HG03432 (cell line): ENCODE measurements at regions not wholly inside any gene's neighbourhood (a gene's known extent, or its start where the extent isn't known, plus 50 kb on each side); places are given as distances from the start of the nearest gene placed in this dataset.

ENCODE experiments used
- ATAC-seq: cut with Tn5 transposase; IDR thresholded peaks from one replicate; pipeline ENCODE4 v1.9.1; 2021; ENCODE audit warnings: mild to moderate bottlenecking, moderate library complexity; ENCODE audit not compliant: unreplicated experiment

DNA sequence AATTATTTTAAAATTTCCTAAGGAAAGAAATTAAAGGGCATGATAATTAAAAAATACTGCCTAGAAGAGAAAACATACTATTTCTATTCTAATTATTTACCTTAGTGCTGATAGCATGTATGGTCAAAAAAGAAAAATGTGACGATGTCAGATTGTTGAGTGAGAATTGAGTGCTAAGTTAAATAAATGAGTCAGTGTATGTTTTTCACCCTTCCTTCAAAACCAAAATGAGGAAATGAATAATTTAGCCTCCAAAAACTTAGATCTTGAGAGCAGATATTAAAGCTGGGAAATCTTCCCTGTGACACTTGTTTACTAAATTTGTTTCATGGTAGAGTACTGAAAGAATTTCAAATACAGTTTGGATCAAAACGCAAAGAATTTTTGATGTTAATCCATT, 58.6 kb upstream of the NYAP2 start:
- no peak for ATAC-seq

DNA sequence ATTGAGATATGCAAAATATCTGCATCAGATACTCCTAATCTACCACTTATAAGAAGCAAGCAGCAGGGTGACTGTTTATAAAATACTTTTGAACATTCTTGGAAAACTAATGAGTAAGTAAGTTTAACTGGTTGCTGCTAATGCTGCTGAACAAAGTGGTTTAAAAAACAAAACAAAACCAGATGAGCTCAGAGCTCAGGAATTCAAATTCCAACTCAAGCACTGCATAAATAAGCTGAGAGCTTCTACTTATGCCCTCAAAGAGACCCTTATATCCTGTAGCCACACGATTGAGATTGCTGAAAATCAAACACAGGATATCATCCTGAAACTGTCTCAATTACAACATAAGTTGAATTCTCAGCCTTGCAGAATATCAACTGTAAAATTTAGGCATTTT, 62.3 kb upstream of the NYAP2 start:
- no peak for ATAC-seq

DNA sequence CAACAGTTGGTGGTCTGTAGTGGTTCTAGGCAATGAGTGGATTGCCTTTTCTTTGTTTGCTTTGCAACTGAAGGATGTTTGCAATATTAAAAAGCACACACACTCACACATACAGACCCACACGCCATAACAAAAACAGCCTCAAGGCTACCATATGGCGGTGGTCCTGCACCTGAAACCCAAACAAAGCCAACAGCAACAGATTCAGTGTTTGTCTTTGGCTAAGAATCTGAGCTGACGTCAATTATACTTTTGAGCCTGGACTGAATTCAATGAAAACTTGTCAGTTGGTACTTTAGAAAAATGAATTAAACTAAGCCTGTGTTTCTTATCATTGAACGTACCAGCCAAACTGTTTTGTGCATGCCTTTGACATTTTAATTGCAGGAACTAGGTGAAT, 65.0 kb upstream of the NYAP2 start:
- ATAC-seq: no peak

GRCh38 chr2:225328192-225328591, 71.3 kb upstream of the NYAP2 start:
- ATAC-seq: peak; percentile 54

DNA sequence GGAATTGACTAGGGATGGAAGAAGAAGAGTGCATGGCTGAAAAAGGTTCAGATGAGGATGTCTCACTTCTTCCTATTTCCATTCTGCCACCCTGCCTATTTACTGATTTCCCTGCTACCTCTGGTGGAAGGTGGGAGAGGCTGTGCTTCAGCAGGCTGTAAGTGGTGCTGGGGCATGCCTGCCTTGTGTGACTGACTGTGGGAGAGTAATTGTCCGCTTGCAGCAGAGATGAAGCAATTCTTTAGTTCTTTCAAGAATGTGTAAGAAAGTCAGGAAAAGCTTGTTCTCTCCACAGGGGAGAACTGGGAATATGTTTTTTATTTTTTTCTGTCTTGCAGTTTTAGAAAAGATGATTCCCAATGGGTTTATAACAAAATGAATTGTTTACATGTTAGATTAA, 72.5 kb upstream of the NYAP2 start:
- ATAC-seq: no peak

DNA sequence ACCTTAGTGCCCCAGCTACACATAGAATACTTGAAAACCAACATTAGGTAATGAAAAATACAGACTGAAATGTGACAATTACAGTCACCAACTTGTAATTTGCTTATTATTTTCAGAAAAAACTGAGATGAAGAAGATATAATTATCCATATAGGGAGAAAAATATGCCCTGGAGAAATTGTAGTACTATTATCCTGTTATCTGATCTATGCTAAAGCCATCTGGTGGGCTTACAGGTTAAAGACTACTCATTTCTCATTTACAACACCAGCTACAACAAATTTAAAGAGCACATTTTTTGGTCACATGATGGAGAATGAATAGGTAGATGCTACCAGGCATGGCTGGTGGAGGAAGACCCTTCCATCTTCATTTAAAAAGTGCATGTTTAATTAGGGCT, 79.6 kb upstream of the NYAP2 start:
- no peak for ATAC-seq

GRCh38 chr2:225318440-225318839, 81.1 kb upstream of the NYAP2 start:
- ATAC-seq: no peak

DNA sequence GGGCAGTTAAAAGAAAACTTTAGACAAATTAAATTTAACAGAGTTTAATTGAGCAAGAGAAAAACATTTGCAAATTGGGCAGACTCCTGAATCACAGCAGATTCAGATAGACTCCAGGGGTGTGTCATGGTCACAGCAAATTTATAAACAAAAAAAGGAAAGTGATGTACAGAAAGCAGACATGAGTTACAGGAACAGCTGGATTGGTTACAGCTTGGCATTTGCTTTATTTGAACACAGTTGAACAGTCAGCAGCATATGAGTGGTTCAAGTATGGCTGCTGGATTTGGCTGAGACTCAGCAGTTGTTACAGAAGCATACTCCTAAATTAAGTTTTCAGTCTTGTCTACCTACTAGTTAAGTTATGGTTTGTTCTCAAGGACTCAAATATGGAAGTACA, 82.3 kb upstream of the NYAP2 start:
- ATAC-seq: no peak

DNA sequence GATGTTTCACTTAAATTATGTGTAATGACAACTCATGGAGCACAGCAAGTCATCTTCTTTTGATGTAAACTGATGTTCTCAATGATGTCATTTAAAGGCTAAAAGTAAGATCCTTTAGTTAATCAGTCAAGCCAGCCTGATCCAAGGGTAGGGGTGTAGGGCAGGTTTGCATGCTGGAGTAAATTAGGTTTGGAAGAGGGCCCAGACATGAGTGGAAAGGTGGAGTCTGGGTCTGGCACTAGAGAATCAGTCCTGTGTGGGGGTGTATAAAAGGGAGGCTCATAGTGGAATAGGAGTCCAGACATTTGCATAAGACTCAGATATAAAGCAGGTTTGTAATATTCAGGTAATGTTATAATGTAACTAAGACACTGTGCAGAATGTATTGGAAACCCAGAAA, 88.8 kb upstream of the NYAP2 start:
- no peak for ATAC-seq

DNA sequence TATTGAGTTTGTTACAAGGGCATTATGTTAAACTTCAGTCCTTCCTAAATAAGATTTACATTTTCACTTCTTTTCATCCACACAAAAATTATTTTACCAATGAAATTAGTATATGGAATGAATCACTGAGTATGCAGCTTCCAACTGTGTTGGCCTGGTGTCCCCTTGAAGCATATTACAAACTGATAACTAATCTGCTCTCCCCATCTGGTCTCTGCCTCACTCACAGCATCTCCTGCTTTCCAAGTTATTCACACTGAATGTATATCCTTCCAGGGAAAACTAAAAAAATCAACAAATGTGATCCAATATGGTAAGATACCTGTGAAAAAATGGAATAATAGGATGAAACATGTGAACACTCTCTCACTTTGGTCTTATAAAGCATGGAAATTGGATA, 90.0 kb upstream of the NYAP2 start:
- no peak for ATAC-seq

DNA sequence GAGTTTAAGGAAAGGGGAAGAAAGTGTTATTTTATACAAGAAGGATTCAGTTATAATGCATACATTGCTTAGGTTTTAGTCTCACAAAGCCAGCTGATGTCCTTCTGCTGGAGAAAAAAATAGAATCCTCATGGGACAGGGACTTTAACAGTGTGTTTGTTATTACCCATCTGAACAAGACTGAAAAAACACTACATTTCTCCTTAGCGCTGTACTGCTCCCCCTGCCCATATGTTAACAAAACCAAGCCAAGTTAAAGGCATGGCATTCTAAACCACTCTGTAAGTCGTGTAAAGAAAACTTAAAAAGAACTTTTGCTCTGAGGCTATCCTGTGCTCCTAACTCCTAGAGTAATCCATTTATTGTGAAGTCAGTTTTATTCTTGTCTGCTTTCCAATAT, 102.6 kb upstream of the NYAP2 start:
- no peak for ATAC-seq

DNA sequence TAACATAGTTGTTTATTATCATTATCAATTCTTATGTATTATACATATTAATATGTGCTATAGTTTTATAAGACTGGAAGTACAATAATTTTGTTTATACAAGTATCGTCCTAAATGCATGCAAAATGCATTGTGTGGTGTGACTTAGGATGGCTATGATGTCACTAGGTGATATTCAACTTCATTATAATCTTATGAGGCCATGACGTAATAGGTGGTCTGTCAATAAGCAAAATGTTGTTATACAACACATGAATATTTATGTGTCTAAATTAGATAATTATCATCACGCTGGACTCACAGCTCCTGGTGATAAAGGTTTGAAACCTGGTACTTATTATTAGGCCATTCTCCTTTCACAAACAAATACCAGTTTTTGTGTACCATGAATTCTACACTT, 104.4 kb upstream of the NYAP2 start:
- no peak for ATAC-seq

DNA sequence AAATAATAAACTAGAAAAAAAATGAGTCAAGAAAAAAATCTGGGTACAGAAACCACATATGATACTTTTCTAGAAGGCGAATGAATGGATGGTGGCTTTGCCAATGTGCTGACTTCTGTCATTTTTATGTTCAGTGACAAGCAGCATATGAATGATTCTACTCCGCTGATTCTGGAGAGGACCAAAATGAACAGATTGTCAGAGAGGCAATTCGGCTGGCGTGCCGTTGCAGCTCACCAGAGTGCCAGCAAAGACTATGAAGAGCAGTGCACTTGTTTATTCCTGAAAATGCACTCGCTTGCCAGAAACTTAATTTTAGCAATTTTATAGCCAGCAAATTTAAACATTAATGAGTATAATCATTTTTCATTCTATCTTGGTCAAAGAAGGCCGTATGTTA, 105.9 kb upstream of the NYAP2 start:
- ATAC-seq: no peak

- ATAC-seq: no peak
Observed at GRCh38 chr2:225290757-225291400, 108.6 kb upstream of the NYAP2 start.

DNA sequence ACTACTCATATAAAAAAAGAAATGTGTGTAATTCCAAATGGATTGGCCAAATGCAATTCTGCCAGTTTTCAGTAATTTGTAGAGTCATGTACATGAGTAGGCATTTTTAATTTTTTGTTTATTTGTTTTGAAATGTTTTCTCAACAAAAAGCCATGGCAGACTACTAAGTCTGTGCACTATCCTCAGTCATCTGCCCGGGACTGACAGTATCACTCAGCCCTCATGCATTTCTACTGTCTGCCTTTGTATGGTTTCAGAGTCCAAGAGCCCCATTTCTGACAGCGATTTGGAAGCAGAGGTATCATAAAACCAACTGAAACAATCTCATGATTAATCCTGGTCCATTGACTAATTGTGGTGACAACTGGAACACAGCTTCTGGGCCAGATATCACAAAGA, 109.9 kb upstream of the NYAP2 start:
- ATAC-seq: no peak

GRCh38 chr2:225288986-225289385, 110.5 kb upstream of the NYAP2 start:
- ATAC-seq: no peak

GRCh38 chr2:225282858-225283710, 116.4 kb upstream of the NYAP2 start:
- ATAC-seq: peak; percentile 83

DNA sequence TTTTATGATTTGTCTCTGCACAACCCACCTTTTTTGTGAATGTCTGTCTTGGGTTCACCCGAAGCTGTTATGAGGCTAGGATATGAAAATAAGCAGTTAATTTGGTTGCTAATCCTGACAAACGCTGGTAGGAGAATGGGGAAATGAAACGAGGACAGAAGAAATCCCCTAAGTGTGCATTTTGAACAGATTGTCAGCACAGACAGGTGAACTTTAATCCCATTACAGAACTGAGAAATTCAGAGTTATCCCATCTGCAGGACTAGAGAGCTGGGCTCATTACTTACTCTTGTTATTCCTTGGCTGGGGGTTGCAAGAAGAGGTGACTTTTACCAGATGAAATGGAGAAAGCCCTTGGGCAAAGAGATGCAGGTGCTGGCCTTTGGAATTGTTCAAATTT, 123.3 kb upstream of the NYAP2 start:
- ATAC-seq: peak; percentile 85

DNA sequence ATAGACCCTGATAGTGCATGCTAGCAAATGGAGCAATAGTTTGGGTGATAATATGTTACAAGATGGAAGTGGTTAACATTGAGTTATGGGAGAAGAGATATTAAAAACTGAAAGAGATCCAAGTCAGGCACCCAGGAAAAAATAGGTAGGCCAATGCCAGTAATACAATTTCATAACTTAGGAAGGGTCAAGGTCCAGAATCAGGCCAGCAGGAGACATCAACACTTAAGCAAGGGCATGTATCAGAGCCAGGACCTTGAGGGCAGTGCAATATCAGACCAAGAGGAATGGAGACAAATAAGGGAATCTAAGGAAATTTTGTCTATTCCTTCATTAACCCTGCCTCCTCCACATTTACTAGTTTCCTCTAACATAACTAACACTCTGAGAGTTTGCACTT, 124.1 kb upstream of the NYAP2 start:
- ATAC-seq: no peak

DNA sequence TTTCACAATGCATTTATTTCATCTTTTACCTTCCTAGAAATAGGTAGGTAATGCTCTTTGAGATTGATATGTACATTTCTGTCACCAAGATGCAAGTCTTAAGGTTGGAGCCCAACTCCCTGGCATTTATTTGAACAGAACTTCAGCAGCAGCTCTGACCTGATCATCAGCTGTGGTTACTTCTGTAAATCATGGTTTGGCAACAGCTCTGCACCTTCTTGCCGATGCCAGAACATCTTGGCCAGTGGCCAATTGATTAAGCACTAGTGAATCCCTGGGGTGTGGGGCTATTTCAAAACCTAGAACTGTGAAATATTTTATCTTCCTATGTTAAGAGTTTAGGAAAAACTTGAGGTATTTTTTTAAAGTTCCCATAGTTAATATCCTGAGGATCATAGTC, 124.8 kb upstream of the NYAP2 start:
- ATAC-seq: peak; percentile 34

- ATAC-seq: no peak
Observed at GRCh38 chr2:225272173-225272572, 127.3 kb upstream of the NYAP2 start.

GRCh38 chr2:225270861-225271260, 128.6 kb upstream of the NYAP2 start:
- ATAC-seq: peak; percentile 100

DNA sequence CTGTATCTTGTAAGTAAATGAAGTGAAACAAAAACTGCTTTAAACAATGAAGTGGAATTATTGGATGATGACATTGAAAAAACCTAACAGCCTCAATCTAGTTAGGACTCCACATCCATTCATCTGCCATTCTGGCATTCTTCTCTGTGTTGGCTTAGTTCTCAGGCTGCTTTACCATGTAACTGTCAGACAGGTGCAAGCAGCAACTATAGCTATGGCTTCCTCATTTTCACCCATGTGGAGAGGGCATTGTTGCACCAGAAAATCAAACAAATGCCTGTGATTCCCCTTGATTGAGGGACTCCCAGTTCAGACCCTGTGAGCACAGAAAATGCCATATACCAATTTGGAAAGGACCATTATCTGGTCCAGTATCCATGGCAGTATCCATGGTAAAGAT, 129.5 kb upstream of the NYAP2 start:
- ATAC-seq: no peak
